HUDEP-2 (cell line): ENCODE measurements at regions not wholly inside any gene's neighbourhood (a gene's known extent, or its start where the extent isn't known, plus 50 kb on each side); places are given as distances from the start of the nearest gene placed in this dataset.
"Not testable (repeated sequence)": the region's sequence is repeated elsewhere in the genome, so short reads cannot be mapped to it uniquely, and the experiment has no call there.

Experiments used
- DNase-seq, 76 experiments: peaks; one replicate each; lab custom pipeline; 2025; ENCODE audit not compliant: unreplicated experiment in 76 of 76; lab: John Stamatoyannopoulos, UW

DNA sequence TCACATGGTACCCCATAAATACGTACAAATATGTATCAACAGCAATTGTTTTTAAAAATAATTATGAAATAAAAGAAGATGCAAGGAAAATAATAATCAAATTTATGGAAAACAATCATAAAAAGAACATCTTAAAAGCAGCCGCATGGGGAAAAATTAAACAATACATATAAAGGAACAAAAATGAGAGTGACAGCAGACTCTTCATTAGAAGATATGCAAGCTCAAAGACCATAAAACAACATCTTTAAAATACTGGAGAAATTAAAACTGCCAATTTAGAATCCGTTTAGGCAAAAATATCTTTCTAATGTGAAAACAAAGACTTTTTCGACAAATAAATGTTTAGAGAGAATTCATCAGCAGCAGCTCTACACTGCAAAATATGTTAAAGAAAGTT lies 190.6 kb upstream of the C11orf58 start:
- no peak for DNase-seq

- no peak for DNase-seq
Measured at GRCh38 chr11:16543642-16544041, 187.3 kb upstream of the SOX6 start.

GRCh38 chr11:16542353-16542752 lies 186.0 kb upstream of the SOX6 start:
- DNase-seq: no peak

DNA sequence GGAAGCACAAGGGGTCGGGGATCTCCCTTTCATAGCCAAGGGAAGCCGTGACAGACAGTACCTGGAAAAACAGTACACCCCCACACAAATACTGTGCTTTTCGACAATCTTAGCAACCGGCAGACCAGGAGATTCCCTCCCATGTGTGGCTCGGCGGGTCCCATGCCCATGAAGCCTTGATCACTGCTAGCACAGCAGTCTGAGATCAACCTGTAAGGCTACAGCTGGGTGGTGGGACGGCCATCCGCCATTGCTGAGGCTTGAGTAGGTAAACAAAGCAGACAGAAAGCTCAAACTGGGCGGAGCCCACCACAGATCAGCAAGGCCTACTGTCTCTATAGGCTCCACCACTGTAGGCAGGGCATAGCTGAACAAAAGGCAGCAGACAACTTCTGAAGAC lies 180.2 kb upstream of the SOX6 start:
- no peak for DNase-seq

DNA sequence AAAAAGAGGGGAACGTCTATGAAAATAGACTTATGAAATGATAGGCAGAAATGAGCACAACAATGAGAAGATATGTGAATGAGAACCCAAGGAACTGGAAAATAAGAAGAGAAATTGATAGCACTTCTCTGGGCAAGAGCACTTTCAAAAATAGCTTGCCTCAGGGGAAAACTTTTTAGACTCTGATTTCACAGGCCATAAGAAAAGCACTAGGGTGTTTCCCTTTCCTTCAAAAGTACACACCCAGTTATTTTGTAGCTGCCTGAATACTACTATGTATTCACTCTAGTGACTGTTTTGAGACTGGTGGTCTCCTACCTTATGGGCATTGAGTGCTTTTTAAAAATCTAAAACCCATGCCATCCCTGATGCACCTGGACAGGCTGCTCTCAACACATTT lies 172.3 kb upstream of the SOX6 start:
- DNase-seq: no peak

DNA sequence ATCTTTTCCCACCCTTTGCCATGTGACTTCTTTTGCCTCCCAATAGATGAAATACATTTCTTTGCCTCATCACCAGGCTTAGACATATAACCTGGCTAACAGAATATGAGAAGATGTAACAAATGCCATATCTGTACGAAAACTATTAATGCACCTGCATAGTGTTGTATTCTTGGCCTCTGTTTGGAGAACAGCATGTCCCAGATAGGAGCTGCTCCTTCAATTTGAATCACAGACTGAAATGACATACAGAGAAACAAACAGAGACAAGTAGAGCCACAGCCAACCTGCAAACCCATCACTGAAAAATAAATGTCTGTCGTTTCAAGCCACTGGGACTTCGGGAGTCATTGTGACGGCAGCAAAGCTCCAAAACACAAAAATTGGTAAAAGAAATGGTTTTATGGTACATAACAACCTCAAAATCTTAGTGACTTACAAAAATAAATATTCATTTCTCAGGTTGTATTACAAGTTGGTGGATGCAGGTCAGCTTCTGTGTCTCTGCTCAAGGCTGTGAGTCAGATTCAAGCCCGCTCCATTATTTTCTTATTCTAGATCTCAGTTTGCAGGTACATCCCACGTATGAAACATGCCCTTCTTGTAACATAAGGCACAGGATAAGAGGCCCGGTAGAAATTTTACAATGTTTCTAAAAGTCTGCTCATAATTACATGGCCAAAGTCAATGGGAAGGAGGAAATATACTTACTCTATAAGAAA lies 171.3 kb upstream of the SOX6 start:
- DNase-seq: no peak

GRCh38 chr11:16526947-16527346 lies 170.6 kb upstream of the SOX6 start:
- no peak for DNase-seq

GRCh38 chr11:16520713-16521112 lies 164.4 kb upstream of the SOX6 start:
- DNase-seq: not testable (repeated sequence)

GRCh38 chr11:16512899-16513241 lies 156.5 kb upstream of the SOX6 start:
- no peak for DNase-seq

DNA sequence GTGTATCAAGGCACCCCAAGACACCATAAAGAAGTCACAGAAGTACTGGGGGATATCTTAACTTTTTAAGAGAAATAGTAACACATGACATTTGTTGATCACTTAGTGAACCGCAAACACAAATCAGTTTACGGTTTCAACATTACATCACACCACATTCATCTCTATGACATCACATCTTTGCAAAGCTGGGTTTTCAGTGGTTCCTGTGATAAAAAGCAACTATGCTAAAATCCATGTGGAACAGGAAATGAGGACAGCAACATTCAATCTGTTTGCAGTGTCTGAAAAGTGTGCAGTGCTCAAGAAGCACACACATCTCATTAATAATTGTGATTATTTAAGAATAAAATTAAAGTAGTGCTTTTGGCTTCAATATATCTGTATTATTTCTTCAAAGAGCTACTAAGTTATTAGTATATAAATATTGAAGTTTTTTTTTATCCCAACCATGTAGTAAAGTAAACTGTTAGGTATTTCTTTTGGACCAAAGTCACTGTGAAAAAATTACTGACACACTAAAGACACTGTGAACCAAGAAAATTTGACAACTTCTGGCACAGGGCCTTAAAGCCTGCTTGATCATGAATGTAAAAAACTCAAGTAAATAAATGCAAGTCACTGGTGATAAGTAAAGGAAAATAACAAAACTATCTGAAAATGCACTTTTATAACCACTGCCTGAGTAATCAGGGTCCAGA lies 156.0 kb upstream of the SOX6 start:
- DNase-seq: no peak

- no peak for DNase-seq
Measured at GRCh38 chr11:16511116-16512114, 155.1 kb upstream of the SOX6 start.

- no peak for DNase-seq
Measured at GRCh38 chr11:16505481-16505880, 149.1 kb upstream of the SOX6 start.

GRCh38 chr11:16503891-16504290 lies 147.5 kb upstream of the SOX6 start:
- DNase-seq: not testable (repeated sequence)

- DNase-seq: no peak
Measured at GRCh38 chr11:16494918-16495691, 138.8 kb upstream of the SOX6 start.

GRCh38 chr11:16484434-16484833 lies 128.1 kb upstream of the SOX6 start:
- no peak for DNase-seq

- DNase-seq: no peak
Measured at GRCh38 chr11:16474659-16475058, 118.3 kb upstream of the SOX6 start.

GRCh38 chr11:16469968-16470367 lies 113.6 kb upstream of the SOX6 start:
- DNase-seq: no peak

GRCh38 chr11:16468735-16469453 lies 112.5 kb upstream of the SOX6 start:
- no peak for DNase-seq

GRCh38 chr11:16460508-16460907 lies 104.2 kb upstream of the SOX6 start:
- no peak for DNase-seq

GRCh38 chr11:16456366-16456765 lies 100.0 kb upstream of the SOX6 start:
- no peak for DNase-seq
